Endothelial cell of umbilical vein (primary cell): ENCODE measurements at regions not wholly inside any gene's neighbourhood (a gene's known extent, or its start where the extent isn't known, plus 50 kb on each side); places are given as distances from the start of the nearest gene placed in this dataset.

Experiments
- EZH2 ChIP-seq: IDR thresholded peaks from 2 replicates; pipeline ENCODE4 v1.6.1; 2012; ENCODE audit warnings: borderline replicate concordance, low read depth, mild to moderate bottlenecking, moderate library complexity, low read length, inconsistent platforms; ENCODE audit not compliant: severe bottlenecking
- GATA2 ChIP-seq: IDR thresholded peaks from 2 replicates; pipeline ENCODE4 v1.7.0; 2011; ENCODE audit warnings: low read depth, mild to moderate bottlenecking, moderate library complexity, mixed read lengths, low read length; ENCODE audit not compliant: insufficient read length, insufficient read depth
- JUN ChIP-seq: IDR thresholded peaks from 2 replicates; pipeline ENCODE4 v1.6.1; 2011; ENCODE audit warnings: borderline replicate concordance, low read depth; ENCODE audit not compliant: insufficient read length, insufficient read depth
- POLR2A ChIP-seq: IDR thresholded peaks from 2 replicates; pipeline ENCODE4 v1.6.1; 2012; ENCODE audit warnings: low read depth, mild to moderate bottlenecking, control low read depth, low read length
- POLR2AphosphoS5 ChIP-seq: IDR thresholded peaks from 2 replicates; pipeline ENCODE4 v1.6.1; 2012; ENCODE audit warnings: low read depth, mild to moderate bottlenecking, control low read depth, low read length, moderate library complexity; ENCODE audit not compliant: insufficient read depth
- TF ChIP-seq, protein P1 (sequence below), 2 donors: IDR thresholded peaks; 1 replicate in 1 of 2; 2 replicates in 1 of 2; pipeline ENCODE4 v1.5.1; 2011; ENCODE audit warnings: low read length in 2 of 2, mild to moderate bottlenecking in 2 of 2, moderate library complexity in 2 of 2, control low read depth in 1 of 2, inconsistent platforms in 1 of 2, low read depth in 1 of 2; ENCODE audit not compliant: insufficient read depth in 1 of 2; ENCODE audit errors: extremely low read depth in 1 of 2

DNA sequence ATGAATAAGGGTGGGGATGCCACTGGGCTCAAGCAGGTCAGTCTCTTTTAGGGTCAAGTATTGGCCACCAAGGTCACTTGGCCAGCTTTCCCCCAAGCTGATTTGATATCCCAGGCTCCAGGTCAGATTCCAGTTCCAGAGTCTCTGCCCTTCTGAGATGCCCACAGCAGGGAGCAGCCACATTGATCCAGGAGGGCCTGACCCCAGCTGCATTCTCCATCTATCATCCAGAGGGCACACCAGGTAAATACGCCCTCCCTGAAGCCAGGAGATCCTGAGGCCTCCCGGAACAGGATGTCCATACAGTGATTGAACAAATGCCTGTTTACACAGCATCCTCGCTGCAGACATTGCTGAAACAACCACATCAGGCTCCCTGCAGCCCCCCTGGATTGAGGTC is 264.6 kb upstream of the TLE3 start:
- TF ChIP-seq POLR2AphosphoS5 (no peak), JUN (no peak), POLR2A (no peak), EZH2 (no peak), GATA2 (no peak)
- TF ChIP-seq, protein P1, sequence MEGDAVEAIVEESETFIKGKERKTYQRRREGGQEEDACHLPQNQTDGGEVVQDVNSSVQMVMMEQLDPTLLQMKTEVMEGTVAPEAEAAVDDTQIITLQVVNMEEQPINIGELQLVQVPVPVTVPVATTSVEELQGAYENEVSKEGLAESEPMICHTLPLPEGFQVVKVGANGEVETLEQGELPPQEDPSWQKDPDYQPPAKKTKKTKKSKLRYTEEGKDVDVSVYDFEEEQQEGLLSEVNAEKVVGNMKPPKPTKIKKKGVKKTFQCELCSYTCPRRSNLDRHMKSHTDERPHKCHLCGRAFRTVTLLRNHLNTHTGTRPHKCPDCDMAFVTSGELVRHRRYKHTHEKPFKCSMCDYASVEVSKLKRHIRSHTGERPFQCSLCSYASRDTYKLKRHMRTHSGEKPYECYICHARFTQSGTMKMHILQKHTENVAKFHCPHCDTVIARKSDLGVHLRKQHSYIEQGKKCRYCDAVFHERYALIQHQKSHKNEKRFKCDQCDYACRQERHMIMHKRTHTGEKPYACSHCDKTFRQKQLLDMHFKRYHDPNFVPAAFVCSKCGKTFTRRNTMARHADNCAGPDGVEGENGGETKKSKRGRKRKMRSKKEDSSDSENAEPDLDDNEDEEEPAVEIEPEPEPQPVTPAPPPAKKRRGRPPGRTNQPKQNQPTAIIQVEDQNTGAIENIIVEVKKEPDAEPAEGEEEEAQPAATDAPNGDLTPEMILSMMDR (IDR thresholded peaks at IDR 0.05; ENCODE audit: extremely low read depth in 1 of 2, insufficient read depth in 1 of 2, low read depth in 1 of 2, low read length in 2 of 2) = no peak
